ENCODE measurements at regions not wholly inside any gene's neighbourhood (a gene's known extent, or its start where the extent isn't known, plus 50 kb on each side); places are given as distances from the start of the nearest gene placed in this dataset.

DNA sequence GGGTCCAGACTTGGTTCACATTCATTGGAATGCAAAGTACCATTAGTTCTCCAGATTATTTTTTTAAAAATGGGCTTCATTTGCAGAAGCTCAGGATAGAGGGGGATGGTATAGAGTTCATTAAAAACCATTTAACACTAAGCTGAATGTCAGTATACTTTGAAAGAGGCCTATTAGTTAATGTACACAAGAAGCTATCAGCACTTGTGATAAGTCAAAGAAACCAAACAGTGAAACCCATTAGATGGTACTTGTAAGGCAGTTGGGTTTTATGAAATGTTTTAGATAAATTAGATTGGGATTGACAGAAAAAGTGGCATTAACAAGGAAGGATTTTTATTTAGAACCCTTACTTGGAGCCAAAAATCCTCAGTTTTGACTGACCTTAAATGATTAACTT lies 229.2 kb upstream of the MPDZ start:
- Mint-ChIP-seq H3K27ac (no peak overlapping the region), H3K4me1 (no peaks in the 10 kb centered on the region), H3K9me3 (ENCODE audit: insufficient read depth) (peaks cover 5% of the 10 kb centered on the region), H3K27me3 (no peaks in the 10 kb centered on the region), H3K4me3 (no peak overlapping the region)
- H3K4me3 ChIP-seq (ENCODE audit: control extremely low read depth in 1 of 5, extremely low read depth in 1 of 5, insufficient read depth in 1 of 5, low read depth in 2 of 5, low read length in 4 of 5), result no peak overlapping the region
- H3K79me2 ChIP-seq (ENCODE audit: control insufficient read depth, insufficient read depth, low read length), result no peaks in the 10 kb centered on the region
- H2AFZ ChIP-seq (ENCODE audit: insufficient read depth, low read depth, low read length, poor library complexity, severe bottlenecking), result no peak overlapping the region
- TF ChIP-seq, protein P1, sequence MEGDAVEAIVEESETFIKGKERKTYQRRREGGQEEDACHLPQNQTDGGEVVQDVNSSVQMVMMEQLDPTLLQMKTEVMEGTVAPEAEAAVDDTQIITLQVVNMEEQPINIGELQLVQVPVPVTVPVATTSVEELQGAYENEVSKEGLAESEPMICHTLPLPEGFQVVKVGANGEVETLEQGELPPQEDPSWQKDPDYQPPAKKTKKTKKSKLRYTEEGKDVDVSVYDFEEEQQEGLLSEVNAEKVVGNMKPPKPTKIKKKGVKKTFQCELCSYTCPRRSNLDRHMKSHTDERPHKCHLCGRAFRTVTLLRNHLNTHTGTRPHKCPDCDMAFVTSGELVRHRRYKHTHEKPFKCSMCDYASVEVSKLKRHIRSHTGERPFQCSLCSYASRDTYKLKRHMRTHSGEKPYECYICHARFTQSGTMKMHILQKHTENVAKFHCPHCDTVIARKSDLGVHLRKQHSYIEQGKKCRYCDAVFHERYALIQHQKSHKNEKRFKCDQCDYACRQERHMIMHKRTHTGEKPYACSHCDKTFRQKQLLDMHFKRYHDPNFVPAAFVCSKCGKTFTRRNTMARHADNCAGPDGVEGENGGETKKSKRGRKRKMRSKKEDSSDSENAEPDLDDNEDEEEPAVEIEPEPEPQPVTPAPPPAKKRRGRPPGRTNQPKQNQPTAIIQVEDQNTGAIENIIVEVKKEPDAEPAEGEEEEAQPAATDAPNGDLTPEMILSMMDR (IDR thresholded peaks at IDR 0.05), result no peak
- TF ChIP-seq EZH2 (IDR thresholded peaks at IDR 0.05; ENCODE audit: borderline replicate concordance, insufficient read depth, low read depth, low read length, poor library complexity, severe bottlenecking), result no peak
- no peak overlapping the region for H3K27ac ChIP-seq (ENCODE audit: low read length in 2 of 2)
- H4K20me1 ChIP-seq (ENCODE audit: control insufficient read depth, insufficient read depth, low read length, poor library complexity, severe bottlenecking), result no peaks in the 10 kb centered on the region
- H3K4me1 ChIP-seq (ENCODE audit: control insufficient read depth in 2 of 2, insufficient read depth in 2 of 2, low read length in 2 of 2), result no peaks in the 10 kb centered on the region
- CTCF ChIA-PET, result no interaction called here
- H3K27me3 ChIP-seq (replicated peaks in 1 of 4; ENCODE audit: control extremely low read depth in 1 of 4, control insufficient read depth in 3 of 4, insufficient read depth in 4 of 4, low read length in 3 of 4), result no peaks in the 10 kb centered on the region
- intact Hi-C loops (cut with micrococcal nuclease), result no loop called here
- no peaks in the 10 kb centered on the region for H3K36me3 ChIP-seq (replicated peaks in 1 of 2; ENCODE audit: control extremely low read depth in 1 of 2, control insufficient read depth in 1 of 2, extremely low read depth in 1 of 2, insufficient read depth in 2 of 2, low read length in 1 of 2)
- POLR2A ChIA-PET, result no interaction called here
- H3K9me3 ChIP-seq (ENCODE audit: control extremely low read depth in 1 of 3, control insufficient read depth in 2 of 3, insufficient read depth in 1 of 3, low read length in 2 of 3), result peaks cover 0 to 4% (median 0%) of the 10 kb centered on the region in 3 donors
- no peak for ATAC-seq (ENCODE audit: low read depth)
- no peak overlapping the region for H3K4me2 ChIP-seq (replicated peaks; ENCODE audit: low read depth, low read length, poor library complexity, severe bottlenecking)
- no peak for DNase-seq
- no peak overlapping the region for H3K9ac ChIP-seq (ENCODE audit: low read length)

GRCh38 chr9:13508086-13508485 lies 228.6 kb upstream of the MPDZ start:
- DNase-seq (no peak), ATAC-seq (ENCODE audit: low read depth) (no peak)
- no peak overlapping the region for H3K27ac Mint-ChIP-seq
- H3K27ac ChIP-seq (ENCODE audit: low read length in 2 of 2), result no peak overlapping the region
- no peak overlapping the region for H3K4me2 ChIP-seq (replicated peaks; ENCODE audit: low read depth, low read length, poor library complexity, severe bottlenecking)
- H3K4me3 Mint-ChIP-seq, result no peak overlapping the region
- no peak overlapping the region for H2AFZ ChIP-seq (ENCODE audit: insufficient read depth, low read depth, low read length, poor library complexity, severe bottlenecking)
- no peak for TF ChIP-seq EZH2 (IDR thresholded peaks at IDR 0.05; ENCODE audit: borderline replicate concordance, insufficient read depth, low read depth, low read length, poor library complexity, severe bottlenecking)
- TF ChIP-seq, protein P1 (IDR thresholded peaks at IDR 0.05), result no peak
- H3K79me2 ChIP-seq (ENCODE audit: control insufficient read depth, insufficient read depth, low read length), result no peaks in the 10 kb centered on the region
- H3K27me3 Mint-ChIP-seq, result no peaks in the 10 kb centered on the region
- no peak overlapping the region for H3K4me3 ChIP-seq (ENCODE audit: control extremely low read depth in 1 of 5, extremely low read depth in 1 of 5, insufficient read depth in 1 of 5, low read depth in 2 of 5, low read length in 4 of 5)
- H3K9me3 ChIP-seq (ENCODE audit: control extremely low read depth in 1 of 3, control insufficient read depth in 2 of 3, insufficient read depth in 1 of 3, low read length in 2 of 3), result peaks cover 0 to 4% (median 0%) of the 10 kb centered on the region in 3 donors
- H3K9me3 Mint-ChIP-seq (ENCODE audit: insufficient read depth), result peaks cover 4% of the 10 kb centered on the region
- no CpG with 5 or more reads among the region's 2 CpGs for WGBS (ENCODE audit: insufficient coverage)
- H3K4me1 ChIP-seq (ENCODE audit: control insufficient read depth in 2 of 2, insufficient read depth in 2 of 2, low read length in 2 of 2), result no peaks in the 10 kb centered on the region
- no peak overlapping the region for H3K9ac ChIP-seq (ENCODE audit: low read length)
- H4K20me1 ChIP-seq (ENCODE audit: control insufficient read depth, insufficient read depth, low read length, poor library complexity, severe bottlenecking), result no peaks in the 10 kb centered on the region
- POLR2A ChIA-PET, result no interaction called here
- H3K36me3 ChIP-seq (replicated peaks in 1 of 2; ENCODE audit: control extremely low read depth in 1 of 2, control insufficient read depth in 1 of 2, extremely low read depth in 1 of 2, insufficient read depth in 2 of 2, low read length in 1 of 2), result no peaks in the 10 kb centered on the region
- H3K27me3 ChIP-seq (replicated peaks in 1 of 4; ENCODE audit: control extremely low read depth in 1 of 4, control insufficient read depth in 3 of 4, insufficient read depth in 4 of 4, low read length in 3 of 4), result no peaks in the 10 kb centered on the region
- intact Hi-C loops (cut with micrococcal nuclease), result no loop called here
- CTCF ChIA-PET, result no interaction called here
- no peaks in the 10 kb centered on the region for H3K4me1 Mint-ChIP-seq

Data from B cell (primary cell).